Lower leg skin (tissue), 4 donors: ENCODE measurements at regions not wholly inside any gene's neighbourhood (a gene's known extent, or its start where the extent isn't known, plus 50 kb on each side); places are given as distances from the start of the nearest gene placed in this dataset.
A peak's percentile ranks its signal among the peaks of the same experiment; 100 is the strongest.

Source experiments
- DNase-seq, 2 donors: peaks; one replicate each; pipeline ENCODE4 v3.0.0-alpha.2; 2019; ENCODE audit warnings: low spot score in 2 of 2
- H3K4me3 ChIP-seq: fragments of 200-600 bp; sonication (generic); 2 replicates; pipeline ENCODE4 v1.5.1; 2017; ENCODE audit warnings: mild to moderate bottlenecking, low read depth; ENCODE audit not compliant: poor library complexity, severe bottlenecking
- POLR2A ChIP-seq, 2 donors: fragments of 450-650 bp; IDR thresholded peaks; one replicate each; pipeline ENCODE4 v1.6.1; 2016 to 2017; ENCODE audit warnings: antibody characterized with exemption in 2 of 2, mild to moderate bottlenecking in 1 of 2, moderate library complexity in 1 of 2
- WGBS, 2 donors: methylation state at CpG; one replicate each; pipeline ENCODE4 v1.1.5; 2018; 5-methylcytosine and 5-hydroxymethylcytosine counted together
- intact Hi-C: fragments of 100-400 bp; cut with DNase I; formaldehyde crosslinking; loops from one replicate; pipeline ENCODE4 v1.15.0; 2023; ENCODE audit warnings: low total_unique reads
- TF ChIP-seq, protein P1 (sequence below), 3 donors: fragments of 450-650 bp; IDR thresholded peaks; one replicate each; pipeline ENCODE4 v1.5.1; 2016; ENCODE audit warnings: antibody characterized with exemption in 3 of 3, mild to moderate bottlenecking in 3 of 3, moderate library complexity in 2 of 3

DNA sequence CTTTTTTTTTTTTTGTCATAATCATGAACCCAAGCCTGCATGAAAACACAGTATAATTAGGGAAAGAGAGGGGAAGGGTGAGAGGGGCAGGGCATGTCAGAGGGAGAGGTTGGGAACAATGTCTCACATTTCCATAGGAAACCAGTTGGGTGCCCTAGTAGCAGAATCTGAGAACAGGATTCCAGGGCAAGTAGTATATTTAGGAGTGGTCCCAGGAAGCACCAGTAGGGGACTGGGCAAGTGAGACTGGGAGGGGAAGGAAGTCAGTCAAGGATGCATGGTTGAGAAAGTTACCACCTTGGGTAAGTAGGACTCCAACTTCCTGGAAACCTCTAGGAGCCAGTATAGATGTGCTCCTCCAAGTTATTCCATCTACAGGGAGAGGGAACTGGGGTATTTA lies 88.6 kb upstream of the MAFB start:
- DNase-seq = no peak
- TF ChIP-seq, protein P1, sequence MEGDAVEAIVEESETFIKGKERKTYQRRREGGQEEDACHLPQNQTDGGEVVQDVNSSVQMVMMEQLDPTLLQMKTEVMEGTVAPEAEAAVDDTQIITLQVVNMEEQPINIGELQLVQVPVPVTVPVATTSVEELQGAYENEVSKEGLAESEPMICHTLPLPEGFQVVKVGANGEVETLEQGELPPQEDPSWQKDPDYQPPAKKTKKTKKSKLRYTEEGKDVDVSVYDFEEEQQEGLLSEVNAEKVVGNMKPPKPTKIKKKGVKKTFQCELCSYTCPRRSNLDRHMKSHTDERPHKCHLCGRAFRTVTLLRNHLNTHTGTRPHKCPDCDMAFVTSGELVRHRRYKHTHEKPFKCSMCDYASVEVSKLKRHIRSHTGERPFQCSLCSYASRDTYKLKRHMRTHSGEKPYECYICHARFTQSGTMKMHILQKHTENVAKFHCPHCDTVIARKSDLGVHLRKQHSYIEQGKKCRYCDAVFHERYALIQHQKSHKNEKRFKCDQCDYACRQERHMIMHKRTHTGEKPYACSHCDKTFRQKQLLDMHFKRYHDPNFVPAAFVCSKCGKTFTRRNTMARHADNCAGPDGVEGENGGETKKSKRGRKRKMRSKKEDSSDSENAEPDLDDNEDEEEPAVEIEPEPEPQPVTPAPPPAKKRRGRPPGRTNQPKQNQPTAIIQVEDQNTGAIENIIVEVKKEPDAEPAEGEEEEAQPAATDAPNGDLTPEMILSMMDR (IDR thresholded peaks at IDR 0.05) = no peak
- no peak for TF ChIP-seq POLR2A (IDR thresholded peaks at IDR 0.05)

DNA sequence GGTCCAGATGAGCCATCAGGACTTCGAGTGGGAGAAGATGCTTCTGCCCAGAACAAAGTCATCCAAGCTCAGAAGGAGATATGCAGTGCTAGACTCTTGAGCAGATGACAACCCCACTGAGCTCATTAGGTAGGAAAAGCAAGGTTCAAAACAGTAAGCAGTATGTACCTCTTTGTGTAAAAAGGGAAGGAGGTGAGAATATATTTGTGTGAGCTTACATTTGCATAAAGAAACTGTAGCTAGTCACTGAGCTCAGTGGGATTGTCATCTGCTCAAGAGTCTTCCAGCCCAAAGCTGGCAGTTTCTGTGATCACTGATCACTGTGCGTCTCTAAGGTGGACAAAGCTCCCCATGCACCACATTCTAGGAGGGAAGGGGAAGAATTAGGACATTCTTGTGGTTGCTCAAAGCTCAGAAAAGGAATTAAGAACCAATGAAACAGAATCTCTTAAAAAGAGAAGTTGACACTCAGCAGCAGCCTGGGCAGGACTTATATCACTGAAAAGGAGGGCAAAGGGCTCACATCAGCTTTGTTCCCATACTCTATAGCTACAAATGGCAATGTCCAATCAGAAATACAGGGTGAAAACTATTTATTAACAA lies 90.0 kb upstream of the MAFB start:
- intact Hi-C loops = no loop called here
- TF ChIP-seq, protein P1 (IDR thresholded peaks at IDR 0.05) = no peak
- no peak for TF ChIP-seq POLR2A (IDR thresholded peaks at IDR 0.05)
- no peak overlapping the region for H3K4me3 ChIP-seq
- DNase-seq = peak in 1 of 2 donors; percentile 37
- WGBS, 2 donors = 68 to 83% methylated on average over 2 of the region's 2 CpGs

More for the DNA sequence above, 88.6 kb upstream of the MAFB start:
- intact Hi-C loops = no loop called here
- no peak overlapping the region for H3K4me3 ChIP-seq

DNA sequence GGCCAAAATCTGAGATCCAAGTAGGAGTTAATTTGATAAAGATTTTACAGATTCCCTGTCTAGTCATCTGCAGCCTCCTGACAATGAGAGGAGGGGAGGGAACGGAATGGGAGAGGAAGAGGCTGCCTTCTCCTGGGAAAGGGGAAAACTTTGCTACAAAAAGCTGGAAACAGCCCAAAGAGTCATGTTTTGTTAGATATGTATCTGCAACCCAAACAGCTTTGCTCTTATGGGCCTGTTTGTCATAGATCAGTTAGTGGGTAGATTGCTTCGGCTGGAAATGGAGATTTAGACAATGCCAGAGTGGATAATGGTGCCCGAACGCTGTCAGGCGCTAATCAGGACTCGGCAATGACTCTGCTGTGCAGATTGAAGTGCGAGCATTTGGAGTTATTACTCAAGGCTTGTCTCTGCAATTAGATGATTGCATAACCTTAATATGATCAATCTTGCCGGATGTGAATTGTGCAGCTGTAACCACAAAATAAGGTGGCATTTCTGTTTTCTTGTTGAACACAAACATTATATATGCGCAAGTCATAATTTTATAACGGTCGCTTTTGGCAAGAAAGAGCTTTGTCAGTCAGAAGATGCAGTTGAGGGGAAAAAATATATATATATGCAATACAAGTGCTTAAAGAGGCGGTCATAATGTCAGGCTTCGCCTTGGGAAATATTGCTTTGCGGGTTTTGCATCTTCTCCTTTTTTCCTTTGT lies 92.4 kb upstream of the MAFB start:
- intact Hi-C loops = no loop called here
- H3K4me3 ChIP-seq = no peak overlapping the region
- no peak for DNase-seq
- WGBS, 2 donors = 42% methylated on average over 14 of the region's 14 CpGs
- TF ChIP-seq, protein P1 (IDR thresholded peaks at IDR 0.05) = no peak
- TF ChIP-seq POLR2A (IDR thresholded peaks at IDR 0.05) = no peak

DNA sequence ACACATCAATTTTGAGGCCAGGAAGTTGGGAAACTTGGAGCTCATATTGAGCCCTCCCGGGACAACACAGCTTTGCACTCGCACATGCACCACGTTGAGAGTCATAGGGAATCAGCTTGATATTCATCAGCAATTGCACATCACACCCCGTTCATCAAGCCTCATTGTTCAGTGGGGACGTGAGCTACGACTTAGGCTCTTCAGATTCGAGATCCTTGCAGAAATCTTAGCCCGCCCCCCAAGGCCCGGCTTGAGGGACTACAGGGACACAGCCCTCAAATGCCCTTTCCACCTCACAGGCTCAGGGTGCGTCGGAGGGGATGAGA lies 93.0 kb upstream of the MAFB start:
- no peak for DNase-seq
- intact Hi-C loops = no loop called here
- no peak overlapping the region for H3K4me3 ChIP-seq
- no peak for TF ChIP-seq POLR2A (IDR thresholded peaks at IDR 0.05)
- TF ChIP-seq, protein P1 (IDR thresholded peaks at IDR 0.05) = no peak
- WGBS, 2 donors = 77% methylated on average over 11 of the region's 11 CpGs

DNA sequence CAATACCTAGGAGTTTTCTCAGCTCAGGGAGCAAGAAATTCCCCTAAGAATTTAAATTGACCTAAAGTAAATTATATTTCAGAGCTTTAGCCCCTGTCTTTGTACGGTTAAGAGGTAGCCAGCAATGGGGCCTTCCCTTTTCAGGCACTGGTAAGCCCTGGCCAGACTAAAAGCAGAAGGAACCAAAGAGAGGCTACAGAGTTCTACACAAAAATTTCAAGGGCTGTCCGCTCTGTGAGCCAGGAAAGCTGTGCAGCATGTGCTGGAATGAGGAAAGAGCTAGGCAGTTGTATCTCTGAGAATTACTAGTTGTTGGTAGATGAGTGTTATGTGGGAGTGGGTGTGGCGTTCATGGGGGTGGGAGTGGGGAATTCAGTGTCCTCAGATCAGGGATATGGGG lies 96.3 kb upstream of the MAFB start:
- WGBS, 2 donors = 84 to 89% methylated on average over 3 of the region's 3 CpGs
- intact Hi-C loops = no loop called here

More for the DNA sequence above, 96.3 kb upstream of the MAFB start:
- TF ChIP-seq, protein P1 (IDR thresholded peaks at IDR 0.05) = no peak
- TF ChIP-seq POLR2A (IDR thresholded peaks at IDR 0.05) = no peak
- no peak overlapping the region for H3K4me3 ChIP-seq
- no peak for DNase-seq
